Natural killer cell (primary cell): ENCODE measurements at regions not wholly inside any gene's neighbourhood (a gene's known extent, or its start where the extent isn't known, plus 50 kb on each side); places are given as distances from the start of the nearest gene placed in this dataset.

ENCODE experiments used
- ATAC-seq, 3 donors: fragments of 150-1000 bp in 2 of 3; fragments of 200-7000 bp in 1 of 3; cut with Tn5 transposase; 1 replicate in 1 of 3; 2 replicates in 2 of 3; pipeline ENCODE4 v1.10.0; 2021; ENCODE audit warnings: mild to moderate bottlenecking in 2 of 3, moderate library complexity in 2 of 3
- DNase-seq, 2 donors: peaks; one replicate each; pipeline versions ENCODE4 v3.0.0 to v3.0.0-alpha.2; 2013 to 2021; ENCODE audit warnings: mixed read lengths in 1 of 2
- H3K27ac ChIP-seq: one replicate; pipeline ENCODE4 v1.5.1; 2013; ENCODE audit warnings: mild to moderate bottlenecking, low read length
- H3K27me3 ChIP-seq: one replicate; pipeline ENCODE4 v1.6.1; 2013; ENCODE audit warnings: low read length; ENCODE audit not compliant: control insufficient read depth, insufficient read depth
- H3K36me3 ChIP-seq: one replicate; pipeline ENCODE4 v1.6.1; 2013; ENCODE audit warnings: low read length; ENCODE audit not compliant: control insufficient read depth, insufficient read depth
- H3K4me1 ChIP-seq: one replicate; pipeline ENCODE4 v1.6.1; 2013; ENCODE audit warnings: low read length; ENCODE audit not compliant: control insufficient read depth, insufficient read depth
- H3K4me3 ChIP-seq: one replicate; pipeline ENCODE4 v1.5.1; 2013; ENCODE audit warnings: low read length
- H3K9me3 ChIP-seq: one replicate; pipeline ENCODE4 v1.6.1; 2013; ENCODE audit warnings: low read length; ENCODE audit not compliant: control insufficient read depth, insufficient read depth
- H3K27ac Mint-ChIP-seq, 2 donors: one replicate each; pipeline ENCODE4 v1.8.0; 2022; ENCODE audit warnings: mild to moderate bottlenecking in 2 of 2, mixed read lengths in 2 of 2, moderate library complexity in 1 of 2
- H3K27me3 Mint-ChIP-seq, 2 donors: one replicate each; pipeline ENCODE4 v1.8.0; 2022; ENCODE audit warnings: low read depth in 2 of 2, mixed read lengths in 2 of 2
- H3K36me3 Mint-ChIP-seq: one replicate; pipeline ENCODE4 v1.8.0; 2022; ENCODE audit warnings: mixed read lengths
- H3K4me1 Mint-ChIP-seq, 2 donors: one replicate each; pipeline ENCODE4 v1.8.0; 2022; ENCODE audit warnings: mixed read lengths in 2 of 2
- H3K4me3 Mint-ChIP-seq: one replicate; pipeline ENCODE4 v1.8.0; 2022; ENCODE audit warnings: mild to moderate bottlenecking, moderate library complexity, mixed read lengths
- H3K9me3 Mint-ChIP-seq, 2 donors: one replicate each; pipeline ENCODE4 v1.8.0; 2022; ENCODE audit warnings: mixed read lengths in 2 of 2
- WGBS: methylation state at CpG from one replicate; pipeline ENCODE4 v1.1.7; 2013; ENCODE audit warnings: missing lambda C conversion rate; ENCODE audit not compliant: insufficient coverage; 5-methylcytosine and 5-hydroxymethylcytosine counted together
- intact Hi-C: fragments of 100-400 bp; cut with micrococcal nuclease; formaldehyde crosslinking; loops from one replicate; pipeline ENCODE4 v1.14.2; 2022
- TF ChIP-seq, protein P1 (sequence below): fragments of 200-600 bp; IDR thresholded peaks from one replicate; pipeline ENCODE4 v1.8.0; 2022; ENCODE audit warnings: antibody characterized with exemption

DNA sequence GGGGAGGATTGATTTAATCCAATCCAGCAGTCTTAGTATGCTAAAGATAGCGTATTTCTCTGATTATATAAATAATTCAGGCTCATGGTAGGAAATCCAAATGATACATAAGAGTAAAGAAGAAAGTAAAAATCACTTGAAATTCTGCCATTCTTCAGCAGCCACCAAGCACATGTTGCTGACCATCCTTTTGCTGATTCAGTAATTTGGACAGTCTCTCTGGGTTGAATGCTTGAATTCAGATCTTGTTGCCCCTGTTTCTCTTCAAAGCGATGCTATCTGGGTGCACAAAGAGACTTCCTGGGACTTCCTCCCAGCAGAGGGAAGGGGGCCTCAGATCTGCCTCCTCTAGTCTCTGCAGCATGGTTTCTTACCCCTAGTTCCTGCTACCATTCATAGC, 609.1 kb downstream of the UTRN start:
- H3K27ac Mint-ChIP-seq = no peak overlapping the region
- Histone ChIP-seq H3K36me3 (no peaks in the 10 kb centered on the region), H3K9me3 (no peaks in the 10 kb centered on the region), H3K4me1 (no peaks in the 10 kb centered on the region), H3K27ac (no peak overlapping the region), H3K4me3 (no peak overlapping the region), H3K27me3 (no peaks in the 10 kb centered on the region)
- H3K4me3 Mint-ChIP-seq = no peak overlapping the region
- H3K4me1 Mint-ChIP-seq = peaks cover 0 to 16% of the 10 kb centered on the region in 2 donors
- intact Hi-C loops = no loop called here
- no peaks in the 10 kb centered on the region for H3K9me3 Mint-ChIP-seq
- TF ChIP-seq, protein P1, sequence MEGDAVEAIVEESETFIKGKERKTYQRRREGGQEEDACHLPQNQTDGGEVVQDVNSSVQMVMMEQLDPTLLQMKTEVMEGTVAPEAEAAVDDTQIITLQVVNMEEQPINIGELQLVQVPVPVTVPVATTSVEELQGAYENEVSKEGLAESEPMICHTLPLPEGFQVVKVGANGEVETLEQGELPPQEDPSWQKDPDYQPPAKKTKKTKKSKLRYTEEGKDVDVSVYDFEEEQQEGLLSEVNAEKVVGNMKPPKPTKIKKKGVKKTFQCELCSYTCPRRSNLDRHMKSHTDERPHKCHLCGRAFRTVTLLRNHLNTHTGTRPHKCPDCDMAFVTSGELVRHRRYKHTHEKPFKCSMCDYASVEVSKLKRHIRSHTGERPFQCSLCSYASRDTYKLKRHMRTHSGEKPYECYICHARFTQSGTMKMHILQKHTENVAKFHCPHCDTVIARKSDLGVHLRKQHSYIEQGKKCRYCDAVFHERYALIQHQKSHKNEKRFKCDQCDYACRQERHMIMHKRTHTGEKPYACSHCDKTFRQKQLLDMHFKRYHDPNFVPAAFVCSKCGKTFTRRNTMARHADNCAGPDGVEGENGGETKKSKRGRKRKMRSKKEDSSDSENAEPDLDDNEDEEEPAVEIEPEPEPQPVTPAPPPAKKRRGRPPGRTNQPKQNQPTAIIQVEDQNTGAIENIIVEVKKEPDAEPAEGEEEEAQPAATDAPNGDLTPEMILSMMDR = no peak
- H3K36me3 Mint-ChIP-seq = no peaks in the 10 kb centered on the region
- peaks cover 0 to 8% of the 10 kb centered on the region in 2 donors for H3K27me3 Mint-ChIP-seq
- no peak for ATAC-seq
- WGBS = 100% methylated on average over 1 of the region's 2 CpGs
- no peak for DNase-seq

GRCh38 chr6:144895313-144896278, 610.5 kb downstream of the UTRN start:
- no peak overlapping the region for H3K27ac Mint-ChIP-seq
- no peak overlapping the region for H3K4me3 ChIP-seq
- no peaks in the 10 kb centered on the region for H3K36me3 Mint-ChIP-seq
- no peaks in the 10 kb centered on the region for H3K4me1 ChIP-seq
- peaks cover 0 to 8% of the 10 kb centered on the region in 2 donors for H3K27me3 Mint-ChIP-seq
- DNase-seq = no peak
- no peaks in the 10 kb centered on the region for H3K36me3 ChIP-seq
- intact Hi-C loops = no loop called here
- peaks cover 0 to 16% of the 10 kb centered on the region in 2 donors for H3K4me1 Mint-ChIP-seq
- ATAC-seq = no peak
- H3K27ac ChIP-seq = no peak overlapping the region
- WGBS = 61% methylated on average over 8 of the region's 8 CpGs
- H3K9me3 Mint-ChIP-seq = no peaks in the 10 kb centered on the region
- no peak overlapping the region for H3K4me3 Mint-ChIP-seq
- H3K27me3 ChIP-seq = no peaks in the 10 kb centered on the region
- TF ChIP-seq, protein P1 = no peak
- H3K9me3 ChIP-seq = no peaks in the 10 kb centered on the region

GRCh38 chr6:144896289-144896688, 611.2 kb downstream of the UTRN start:
- Histone ChIP-seq H3K27me3 (peaks cover 1% of the 10 kb centered on the region), H3K4me1 (no peaks in the 10 kb centered on the region), H3K27ac (no peak overlapping the region), H3K36me3 (no peaks in the 10 kb centered on the region), H3K9me3 (no peaks in the 10 kb centered on the region), H3K4me3 (no peak overlapping the region)
- Mint-ChIP-seq H3K27me3 (peaks cover 0 to 11% of the 10 kb centered on the region in 2 donors), H3K4me1 (peaks cover 0 to 16% of the 10 kb centered on the region in 2 donors), H3K4me3 (no peak overlapping the region), H3K9me3 (no peaks in the 10 kb centered on the region), H3K27ac (no peak overlapping the region), H3K36me3 (no peaks in the 10 kb centered on the region)
- ATAC-seq (no peak), DNase-seq (no peak)
- intact Hi-C loops = no loop called here
- TF ChIP-seq, protein P1 = no peak
- WGBS = 96% methylated on average over 3 of the region's 3 CpGs
